HepG2 (cell line): ENCODE measurements at regions not wholly inside any gene's neighbourhood (a gene's known extent, or its start where the extent isn't known, plus 50 kb on each side); places are given as distances from the start of the nearest gene placed in this dataset.

Experiments used
- ATAC-seq: fragments of 200-7000 bp; cut with Tn5 transposase; 3 replicates; pipeline ENCODE4 v1.9.1; 2020; ENCODE audit warnings: mild to moderate bottlenecking, moderate library complexity
- BruUV-seq: library from RNA; stranded (reverse); fragments of 400-500 nt; replicated peaks from 2 replicates; lab custom pipeline; 2021; lab: Mats Ljungman, UMichigan
- CTCF ChIA-PET: fragments of 300-600 bp; formaldehyde crosslinking; extraction: SDS; loops from one replicate; lab custom pipeline; 2021; ENCODE audit warnings: low total read pairs, inconsistent platforms, low intra/inter-chr PET ratio; lab: Yijun Ruan, JAX
- POLR2A ChIA-PET: fragments of 350-600 bp; sonication (Branson Sonifier 250); formaldehyde crosslinking; loops from one replicate; lab custom pipeline; 2020; ENCODE audit warnings: antibody characterized with exemption, inconsistent platforms; lab: Yijun Ruan, JAX
- DNase-seq: peaks from one replicate; pipeline ENCODE4 v3.0.0-alpha.2; 2015; ENCODE audit warnings: low spot score
- FAIRE-seq: peaks from 3 replicates; lab custom pipeline; 2011; peaks lifted over from hg19 to GRCh38; lab: Jason Lieb, UNC
- H2AFZ ChIP-seq: one replicate; pipeline ENCODE4 v1.6.1; 2011; ENCODE audit warnings: low read length, inconsistent platforms
- H3K27ac ChIP-seq: fragments of 300-600 bp; 3 replicates; pipeline ENCODE4 v1.8.0; 2011; ENCODE audit warnings: mixed run types, mild to moderate bottlenecking, mixed read lengths, low read length, inconsistent platforms; ENCODE audit not compliant: insufficient read depth; ENCODE audit errors: extremely low read length
- H3K27me3 ChIP-seq, 2 experiments: fragments of 200-600 bp in 1 of 2; 2 replicates in 1 of 2; 3 replicates in 1 of 2; pipeline versions ENCODE4 v1.6.0 to v1.8.0; 2011; ENCODE audit warnings: low read length in 2 of 2, mild to moderate bottlenecking in 2 of 2, moderate library complexity in 2 of 2, inconsistent platforms in 1 of 2; ENCODE audit not compliant: insufficient read depth in 2 of 2, control insufficient read depth in 1 of 2
- H3K36me3 ChIP-seq, 2 experiments: fragments of 200-600 bp in 1 of 2; replicated peaks in 1 of 2; 2 replicates in 1 of 2; 3 replicates in 1 of 2; pipeline versions ENCODE4 v1.5.1 to v1.8.0; 2011; ENCODE audit warnings: low read length in 2 of 2, inconsistent platforms in 1 of 2; ENCODE audit not compliant: insufficient read depth in 2 of 2, control insufficient read depth in 1 of 2
- H3K4me1 ChIP-seq: 2 replicates; pipeline ENCODE4 v1.5.1; 2012; ENCODE audit warnings: low read length, inconsistent platforms; ENCODE audit not compliant: insufficient read depth
- H3K4me2 ChIP-seq: 2 replicates; pipeline ENCODE4 v1.6.0; 2011; ENCODE audit warnings: low read depth, low read length, inconsistent platforms
- H3K4me3 ChIP-seq, 3 experiments: fragments of 200-600 bp in 1 of 3; sonication (generic), shearing (Covaris generic) in 1 of 3; replicated peaks in 1 of 3; 2 replicates each; pipeline ENCODE4 v1.5.1; 2011 to 2016; ENCODE audit warnings: low read length in 3 of 3, inconsistent platforms in 2 of 3, low read depth in 2 of 3, mild to moderate bottlenecking in 2 of 3, control low read depth in 1 of 3, mixed read lengths in 1 of 3; ENCODE audit not compliant: insufficient read depth in 1 of 3
- H3K79me2 ChIP-seq: one replicate; pipeline ENCODE4 v1.6.1; 2011; ENCODE audit warnings: low read length, inconsistent platforms; ENCODE audit not compliant: insufficient read depth
- H3K9ac ChIP-seq: 2 replicates; pipeline ENCODE4 v1.6.0; 2011; ENCODE audit warnings: mild to moderate bottlenecking, low read depth, low read length, inconsistent platforms; ENCODE audit not compliant: insufficient read depth
- H3K9me3 ChIP-seq: 2 replicates; pipeline ENCODE4 v1.5.1; 2012; ENCODE audit warnings: mild to moderate bottlenecking, low read length
- H4K20me1 ChIP-seq: 2 replicates; pipeline ENCODE4 v1.6.0; 2011; ENCODE audit warnings: inconsistent platforms, mild to moderate bottlenecking, low read length, moderate library complexity; ENCODE audit not compliant: insufficient read depth
- ARID5B ChIP-seq: IDR thresholded peaks from 2 replicates; pipeline ENCODE4 v1.4.0; 2020; ENCODE audit warnings: mild to moderate bottlenecking, missing genetic modification reagents
- HMG20A ChIP-seq: IDR thresholded peaks from 2 replicates; pipeline ENCODE4 v1.6.1; 2016; ENCODE audit warnings: borderline replicate concordance
- NONO ChIP-seq, 2 experiments: fragments of 450-650 bp in 1 of 2; sonication (generic) in 1 of 2; formaldehyde crosslinking in 1 of 2; IDR thresholded peaks in 1 of 2; conservative IDR thresholded peaks in 1 of 2; 2 replicates each; pipeline versions ENCODE4 v1.6.1 to v1.8.0; 2017 to 2022; ENCODE audit warnings: mild to moderate bottlenecking in 1 of 2, missing genetic modification reagents in 1 of 2, moderate library complexity in 1 of 2
- NPAS2 ChIP-seq: sonication (generic); formaldehyde crosslinking; IDR thresholded peaks from 2 replicates; pipeline ENCODE4 v1.8.0; 2022; ENCODE audit warnings: mild to moderate bottlenecking, missing genetic modification reagents, borderline replicate concordance
- PAWR ChIP-seq: sonication (generic); formaldehyde crosslinking; IDR thresholded peaks from 2 replicates; pipeline ENCODE4 v1.4.0; 2020; ENCODE audit warnings: missing genetic modification reagents, mild to moderate bottlenecking, borderline replicate concordance
- PREB ChIP-seq: sonication (generic); formaldehyde crosslinking; IDR thresholded peaks from 2 replicates; pipeline ENCODE4 v1.4.0; 2020; ENCODE audit warnings: missing genetic modification reagents
- ZNF879 ChIP-seq: sonication (generic); formaldehyde crosslinking; IDR thresholded peaks from 2 replicates; pipeline ENCODE4 v1.8.1; 2023; ENCODE audit warnings: missing genetic modification reagents
- WGBS: methylation state at CpG from one replicate; pipeline ENCODE4 v1.1.6; 2017; ENCODE audit warnings: low lambda C conversion rate; 5-methylcytosine and 5-hydroxymethylcytosine counted together
- in situ Hi-C: cut with HindIII; loops from 2 replicates; pipeline ENCODE4 v1.10.0; 2017; ENCODE audit warnings: low pct_unique_long_range_greater_than_20kb; ENCODE audit not compliant: extremely low pct_ligation_motif_present
- intact Hi-C: fragments of 100-400 bp; cut with micrococcal nuclease; formaldehyde crosslinking; loops from one replicate; pipeline ENCODE4 v1.10.0; 2022; ENCODE audit not compliant: unreplicated experiment

- BruUV-seq, result no TSS peak
- Histone ChIP-seq H3K4me2 (no peak overlapping the region), H3K27ac (no peak overlapping the region), H3K9me3 (no peaks in the 10 kb centered on the region), H3K4me3 (no peak overlapping the region), H4K20me1 (no peaks in the 10 kb centered on the region), H3K79me2 (no peaks in the 10 kb centered on the region), H3K36me3 (no peaks in the 10 kb centered on the region), H3K4me1 (peaks cover 12% of the 10 kb centered on the region), H3K27me3 (peaks cover 4 to 38% of the 10 kb centered on the region in 2 experiments; a peak in 3 of 5 replicates), H2AFZ (no peak overlapping the region), H3K9ac (no peak overlapping the region)
- 43% methylated on average over 14 of the region's 14 CpGs for WGBS
- intact Hi-C loops, result no loop called here
- FAIRE-seq (no peak), DNase-seq (no peak), ATAC-seq (no peak)
- in situ Hi-C loops, result no loop called here
- TF ChIP-seq PAWR (no peak), NONO (IDR thresholded peaks at IDR 0.05) (no peak), NONO (CRISPR knock-in tag; conservative IDR thresholded peaks at IDR 0.05) (no peak), ARID5B (no peak), HMG20A (no peak), PREB (no peak), ZNF879 (CRISPR knock-in tag) (no peak), NPAS2 (CRISPR knock-in tag) (no peak)
- ChIA-PET POLR2A (no interaction called here), CTCF (no interaction called here)
Observed at GRCh38 chr2:239466755-239467271, 66.0 kb upstream of the HDAC4 start.
